Activated T-cell treated with anti-CD3 and anti-CD28 coated beads, Interleukin-2, amount 50 U/mL, for 72 hours (primary cell): ENCODE measurements at regions not wholly inside any gene's neighbourhood (a gene's known extent, or its start where the extent isn't known, plus 50 kb on each side); places are given as distances from the start of the nearest gene placed in this dataset.

ENCODE experiments used
- ATAC-seq, 2 donors: fragments of 150-1000 bp; cut with Tn5 transposase; replicated peaks in 1 of 2; 2 replicates each; pipeline ENCODE4 v1.10.0; 2021; ENCODE audit warnings: moderate library complexity in 2 of 2, mild to moderate bottlenecking in 1 of 2
- DNase-seq, 2 donors: peaks; one replicate each; pipeline ENCODE4 v3.0.0; 2021 to 2022; ENCODE audit warnings: mixed read lengths in 1 of 2
- H3K27ac Mint-ChIP-seq: one replicate; pipeline ENCODE4 v1.8.0; 2022; ENCODE audit warnings: mild to moderate bottlenecking, moderate library complexity, mixed read lengths
- H3K27me3 Mint-ChIP-seq: one replicate; pipeline ENCODE4 v1.8.0; 2022; ENCODE audit warnings: low read depth, mixed read lengths
- H3K36me3 Mint-ChIP-seq, 2 donors: one replicate each; pipeline ENCODE4 v1.8.0; 2022; ENCODE audit warnings: mixed read lengths in 2 of 2, mild to moderate bottlenecking in 1 of 2; ENCODE audit not compliant: insufficient read depth in 2 of 2
- H3K4me1 Mint-ChIP-seq: one replicate; pipeline ENCODE4 v1.8.0; 2022; ENCODE audit warnings: low read depth, mixed read lengths
- H3K4me3 Mint-ChIP-seq, 2 donors: one replicate each; pipeline ENCODE4 v1.8.0; 2022; ENCODE audit warnings: mild to moderate bottlenecking in 2 of 2, mixed read lengths in 2 of 2, moderate library complexity in 2 of 2
- H3K9me3 Mint-ChIP-seq, 2 donors: one replicate each; pipeline ENCODE4 v1.8.0; 2022; ENCODE audit warnings: mixed read lengths in 2 of 2

GRCh38 chr6:26296857-26297648, 67.9 kb upstream of the BTN3A2 start:
- Mint-ChIP-seq H3K27ac (no peak overlapping the region), H3K36me3 (no peaks in the 10 kb centered on the region), H3K4me1 (peaks cover 48% of the 10 kb centered on the region), H3K27me3 (peaks cover 9% of the 10 kb centered on the region), H3K9me3 (no peaks in the 10 kb centered on the region), H3K4me3 (no peak overlapping the region)
- ATAC-seq (no peak), DNase-seq (no peak)

GRCh38 chr6:26299286-26300042, 65.5 kb upstream of the BTN3A2 start:
- H3K27ac Mint-ChIP-seq = no peak overlapping the region
- no peak for ATAC-seq
- H3K27me3 Mint-ChIP-seq = peaks cover 9% of the 10 kb centered on the region
- no peak for DNase-seq
- H3K36me3 Mint-ChIP-seq = no peaks in the 10 kb centered on the region
- H3K9me3 Mint-ChIP-seq = no peaks in the 10 kb centered on the region
- H3K4me1 Mint-ChIP-seq = peaks cover 60% of the 10 kb centered on the region
- H3K4me3 Mint-ChIP-seq = no peak overlapping the region

- Mint-ChIP-seq H3K27ac (no peak overlapping the region), H3K27me3 (peaks cover 9% of the 10 kb centered on the region)
- ATAC-seq = no peak
Observed at GRCh38 chr6:26300043-26300331, 65.0 kb upstream of the BTN3A2 start.

GRCh38 chr6:26300359-26300758, 64.6 kb upstream of the BTN3A2 start:
- Mint-ChIP-seq H3K9me3 (no peaks in the 10 kb centered on the region), H3K27me3 (peaks cover 9% of the 10 kb centered on the region), H3K36me3 (peaks cover 0 to under 1% of the 10 kb centered on the region in 2 donors), H3K27ac (peak overlapping the region; percentile 75), H3K4me3 (peak overlapping the region; percentile 23 to 56), H3K4me1 (peaks cover 67% of the 10 kb centered on the region)
- ATAC-seq (no peak), DNase-seq (no peak)

More at GRCh38 chr6:26300043-26300331, 65.0 kb upstream of the BTN3A2 start:
- DNase-seq = no peak
- peaks cover 65% of the 10 kb centered on the region for H3K4me1 Mint-ChIP-seq
- H3K9me3 Mint-ChIP-seq = no peaks in the 10 kb centered on the region
- no peaks in the 10 kb centered on the region for H3K36me3 Mint-ChIP-seq
- no peak overlapping the region for H3K4me3 Mint-ChIP-seq

- Mint-ChIP-seq H3K27me3 (peaks cover 9% of the 10 kb centered on the region), H3K27ac (peak overlapping the region; percentile 75), H3K36me3 (peaks cover 0 to 2% of the 10 kb centered on the region in 2 donors), H3K4me1 (peaks cover 67% of the 10 kb centered on the region), H3K4me3 (peak overlapping the region; percentile 23 to 56), H3K9me3 (no peaks in the 10 kb centered on the region)
- no peak for ATAC-seq
- DNase-seq = no peak
Observed at GRCh38 chr6:26300828-26301227, 64.2 kb upstream of the BTN3A2 start.

GRCh38 chr6:26301638-26302037, 63.4 kb upstream of the BTN3A2 start:
- H3K4me3 Mint-ChIP-seq = peak overlapping the region; percentile 19 to 56
- no peaks in the 10 kb centered on the region for H3K9me3 Mint-ChIP-seq
- peaks cover 0 to 2% of the 10 kb centered on the region in 2 donors for H3K36me3 Mint-ChIP-seq
- peaks cover 61% of the 10 kb centered on the region for H3K4me1 Mint-ChIP-seq
- DNase-seq (no peak), ATAC-seq (peak; percentile 29 to 47)
- H3K27ac Mint-ChIP-seq = no peak overlapping the region
- H3K27me3 Mint-ChIP-seq = peaks cover 6% of the 10 kb centered on the region

- Mint-ChIP-seq H3K27ac (no peak overlapping the region), H3K36me3 (peaks cover 0 to 2% of the 10 kb centered on the region in 2 donors), H3K4me3 (no peak overlapping the region), H3K27me3 (no peaks in the 10 kb centered on the region), H3K4me1 (peaks cover 61% of the 10 kb centered on the region), H3K9me3 (no peaks in the 10 kb centered on the region)
- ATAC-seq (no peak), DNase-seq (no peak)
Observed at GRCh38 chr6:26302941-26303559, 61.9 kb upstream of the BTN3A2 start.

GRCh38 chr6:26304213-26304796, 60.7 kb upstream of the BTN3A2 start:
- Mint-ChIP-seq H3K9me3 (no peaks in the 10 kb centered on the region), H3K27ac (peak overlapping the region; percentile 99), H3K27me3 (no peaks in the 10 kb centered on the region), H3K4me3 (peak overlapping the region; percentile 82 to 93), H3K36me3 (peaks cover 0 to 2% of the 10 kb centered on the region in 2 donors), H3K4me1 (peaks cover 62% of the 10 kb centered on the region)
- DNase-seq = no peak
- ATAC-seq = no peak

GRCh38 chr6:26304797-26305640, 60.0 kb upstream of the BTN3A2 start:
- peak; percentile 65 to 68 for ATAC-seq
- peak; percentile 71 to 73 for DNase-seq
- H3K4me3 Mint-ChIP-seq = peak overlapping the region; percentile 82 to 93
- H3K4me1 Mint-ChIP-seq = peaks cover 67% of the 10 kb centered on the region
- no peaks in the 10 kb centered on the region for H3K27me3 Mint-ChIP-seq
- H3K36me3 Mint-ChIP-seq = peaks cover 0 to 2% of the 10 kb centered on the region in 2 donors
- no peaks in the 10 kb centered on the region for H3K9me3 Mint-ChIP-seq
- H3K27ac Mint-ChIP-seq = peak overlapping the region; percentile 99

- Mint-ChIP-seq H3K36me3 (peaks cover 0 to 2% of the 10 kb centered on the region in 2 donors), H3K27me3 (no peaks in the 10 kb centered on the region), H3K4me3 (peak overlapping the region; percentile 82 to 93), H3K9me3 (no peaks in the 10 kb centered on the region), H3K27ac (peak overlapping the region; percentile 99), H3K4me1 (peaks cover 67% of the 10 kb centered on the region)
- no peak for ATAC-seq
- no peak for DNase-seq
Observed at GRCh38 chr6:26305641-26305969, 59.4 kb upstream of the BTN3A2 start.

- H3K4me3 Mint-ChIP-seq = no peak overlapping the region
- ATAC-seq = peak in 1 of 2 donors; percentile 4
- DNase-seq = no peak
- no peaks in the 10 kb centered on the region for H3K27me3 Mint-ChIP-seq
- H3K9me3 Mint-ChIP-seq = no peaks in the 10 kb centered on the region
- no peak overlapping the region for H3K27ac Mint-ChIP-seq
- H3K4me1 Mint-ChIP-seq = peaks cover 67% of the 10 kb centered on the region
- H3K36me3 Mint-ChIP-seq = peaks cover 0 to 2% of the 10 kb centered on the region in 2 donors
Observed at GRCh38 chr6:26306232-26306631, 58.8 kb upstream of the BTN3A2 start.

GRCh38 chr6:26307850-26308249, 57.1 kb upstream of the BTN3A2 start:
- Mint-ChIP-seq H3K27ac (no peak overlapping the region), H3K4me1 (peaks cover 72% of the 10 kb centered on the region), H3K4me3 (no peak overlapping the region), H3K36me3 (peaks cover 0 to 3% of the 10 kb centered on the region in 2 donors), H3K27me3 (no peaks in the 10 kb centered on the region), H3K9me3 (no peaks in the 10 kb centered on the region)
- DNase-seq = no peak
- ATAC-seq = no peak
